GM10266 (cell line): ENCODE measurements at regions not wholly inside any gene's neighbourhood (a gene's known extent, or its start where the extent isn't known, plus 50 kb on each side); places are given as distances from the start of the nearest gene placed in this dataset.
"Not testable (repeated sequence)": the region's sequence is repeated elsewhere in the genome, so short reads cannot be mapped to it uniquely, and the experiment has no call there.

Source experiments
- DNase-seq: peaks from one replicate; pipeline ENCODE4 v3.0.0; 2012; ENCODE audit errors: extremely low spot score
- TF ChIP-seq, protein P1 (sequence below): IDR thresholded peaks from 2 replicates; pipeline ENCODE4 v1.5.1; 2012; ENCODE audit warnings: mild to moderate bottlenecking, low read depth; ENCODE audit not compliant: control insufficient read depth, insufficient read depth; ENCODE audit errors: missing control alignments

DNA sequence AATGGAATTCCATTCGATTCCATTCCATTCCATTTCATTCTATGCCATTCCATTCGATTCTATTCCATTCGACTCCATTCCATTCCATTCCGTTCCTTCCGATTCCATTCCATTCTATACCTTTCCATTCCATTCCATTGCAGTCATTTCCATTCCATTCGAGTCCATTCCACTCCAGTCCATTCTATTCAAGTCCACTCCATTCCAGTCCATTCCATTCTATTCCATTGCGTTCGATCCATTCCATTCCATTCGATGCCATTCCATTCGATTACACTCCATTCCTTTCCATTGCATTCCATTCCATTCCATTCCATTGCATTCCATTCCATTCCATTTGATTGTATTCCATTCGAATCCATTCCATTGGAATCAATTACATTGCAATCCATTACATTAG, 1119.8 kb downstream of the RPIA start:
- TF ChIP-seq, protein P1, sequence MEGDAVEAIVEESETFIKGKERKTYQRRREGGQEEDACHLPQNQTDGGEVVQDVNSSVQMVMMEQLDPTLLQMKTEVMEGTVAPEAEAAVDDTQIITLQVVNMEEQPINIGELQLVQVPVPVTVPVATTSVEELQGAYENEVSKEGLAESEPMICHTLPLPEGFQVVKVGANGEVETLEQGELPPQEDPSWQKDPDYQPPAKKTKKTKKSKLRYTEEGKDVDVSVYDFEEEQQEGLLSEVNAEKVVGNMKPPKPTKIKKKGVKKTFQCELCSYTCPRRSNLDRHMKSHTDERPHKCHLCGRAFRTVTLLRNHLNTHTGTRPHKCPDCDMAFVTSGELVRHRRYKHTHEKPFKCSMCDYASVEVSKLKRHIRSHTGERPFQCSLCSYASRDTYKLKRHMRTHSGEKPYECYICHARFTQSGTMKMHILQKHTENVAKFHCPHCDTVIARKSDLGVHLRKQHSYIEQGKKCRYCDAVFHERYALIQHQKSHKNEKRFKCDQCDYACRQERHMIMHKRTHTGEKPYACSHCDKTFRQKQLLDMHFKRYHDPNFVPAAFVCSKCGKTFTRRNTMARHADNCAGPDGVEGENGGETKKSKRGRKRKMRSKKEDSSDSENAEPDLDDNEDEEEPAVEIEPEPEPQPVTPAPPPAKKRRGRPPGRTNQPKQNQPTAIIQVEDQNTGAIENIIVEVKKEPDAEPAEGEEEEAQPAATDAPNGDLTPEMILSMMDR: no peak
- DNase-seq: no peak

DNA sequence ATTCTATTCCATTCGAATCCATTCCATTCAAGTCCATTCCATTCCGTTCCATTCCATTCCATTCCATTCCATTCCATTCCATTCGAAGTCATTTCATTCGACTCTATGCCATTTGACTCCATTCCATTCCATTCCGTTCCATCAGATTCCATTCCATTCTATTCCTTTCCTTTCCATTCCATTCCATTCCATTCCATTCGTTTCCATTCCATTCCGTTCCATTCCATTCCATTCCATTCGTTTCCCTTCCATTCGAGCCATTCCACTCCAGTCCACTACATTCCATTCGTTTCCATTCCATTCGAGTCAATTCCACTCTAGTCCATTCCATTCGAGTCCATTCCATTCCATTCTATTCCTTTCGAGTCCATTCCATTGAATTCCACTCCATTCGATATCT, 1120.4 kb downstream of the RPIA start:
- DNase-seq: not testable (repeated sequence)

DNA sequence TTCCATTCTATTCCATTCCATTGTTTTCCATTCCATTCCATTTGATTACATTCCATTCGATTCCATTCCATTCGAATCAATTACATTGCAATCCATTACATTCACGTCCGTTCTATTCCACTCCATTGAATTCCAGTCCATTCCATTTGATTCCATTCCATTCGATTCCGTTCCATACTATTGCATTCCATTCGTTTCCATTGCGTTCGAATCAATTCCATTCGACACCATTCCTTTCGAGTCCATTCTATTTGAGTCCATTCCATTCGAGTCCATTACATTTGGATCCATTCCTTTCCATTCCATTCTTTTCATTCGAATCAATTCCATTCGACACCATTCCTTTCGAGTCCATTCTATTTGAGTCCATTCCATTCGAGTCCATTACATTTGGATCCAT, 1122.9 kb downstream of the RPIA start:
- DNase-seq: not testable (repeated sequence)

DNA sequence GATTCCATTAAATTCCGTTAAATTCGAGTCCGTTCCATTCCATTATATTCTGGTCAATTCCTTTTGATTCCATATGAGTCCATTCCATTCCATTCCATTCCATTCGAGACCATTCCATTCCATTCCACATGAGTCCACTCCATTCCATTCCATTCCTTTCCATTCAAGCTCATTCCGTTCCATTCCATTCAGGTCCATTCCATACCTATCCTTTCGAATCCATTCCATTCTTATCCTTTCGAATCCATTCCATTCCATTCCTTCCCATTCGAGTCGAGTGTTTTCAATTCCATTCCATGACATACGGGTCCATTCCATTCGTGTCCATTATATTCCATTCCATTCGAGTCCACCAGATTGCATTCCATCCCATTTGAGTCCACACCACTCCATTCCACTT, 1127.4 kb downstream of the RPIA start:
- TF ChIP-seq, protein P1: no peak
- no peak for DNase-seq

DNA sequence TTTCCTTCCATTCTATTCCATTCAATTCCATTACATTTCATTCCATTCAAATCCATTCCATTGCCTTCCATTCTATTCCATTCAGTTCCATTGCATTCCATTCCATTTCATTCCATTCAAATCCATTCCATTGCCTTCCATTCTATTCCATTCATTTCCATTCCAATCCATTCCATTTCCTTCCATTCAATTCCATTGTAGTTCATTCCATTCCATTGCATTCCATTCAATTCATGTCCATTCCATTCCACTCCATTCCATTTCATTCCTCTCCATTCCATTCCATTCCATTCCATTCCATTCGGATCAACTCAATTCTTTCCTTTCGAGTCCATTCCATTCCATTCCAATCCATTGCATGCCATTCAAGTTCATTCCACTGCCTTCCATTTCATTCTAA, 1128.3 kb downstream of the RPIA start:
- no peak for DNase-seq
- TF ChIP-seq, protein P1: no peak

DNA sequence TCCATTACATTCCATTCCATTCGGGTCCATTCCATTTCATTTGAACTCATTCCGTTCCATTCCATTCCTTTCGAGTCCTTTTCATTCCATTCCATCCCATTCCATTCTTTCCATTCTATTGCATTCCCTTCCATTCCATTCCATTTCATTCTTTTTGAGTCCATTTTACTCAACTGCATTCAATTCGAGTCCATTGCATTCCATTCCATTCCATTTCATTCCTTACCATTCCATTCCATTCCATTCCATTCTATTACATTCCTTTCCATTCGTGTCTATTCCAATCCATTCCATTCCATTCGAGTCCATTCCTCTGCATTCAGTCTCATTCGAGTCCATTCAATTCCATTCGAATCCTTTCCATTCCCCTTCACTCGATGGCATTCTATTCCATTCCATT, 1128.8 kb downstream of the RPIA start:
- TF ChIP-seq, protein P1: no peak
- no peak for DNase-seq

DNA sequence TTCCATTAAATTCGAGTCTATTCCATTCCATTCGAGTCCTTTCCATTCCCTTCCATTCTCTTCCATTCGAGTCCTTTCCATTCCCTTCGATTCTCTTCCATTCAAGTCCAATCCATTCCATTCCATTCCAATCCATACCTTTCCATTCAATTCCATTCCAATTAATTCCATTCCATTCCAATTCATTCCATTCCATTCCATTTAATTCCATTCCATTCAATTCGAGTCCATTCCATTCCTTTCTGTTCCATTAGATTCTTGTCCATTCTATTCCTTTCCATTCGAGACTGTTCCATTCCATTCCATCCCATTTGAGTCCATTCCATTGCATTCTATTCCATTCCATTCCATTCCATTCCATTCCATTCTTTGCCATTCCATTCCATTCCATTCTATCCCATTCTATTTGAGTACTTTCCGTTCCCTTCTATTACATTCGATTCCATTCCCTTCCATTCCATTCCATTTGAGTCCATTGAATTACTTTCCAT, 1130.0 kb downstream of the RPIA start:
- TF ChIP-seq, protein P1: no peak
- DNase-seq: no peak

DNA sequence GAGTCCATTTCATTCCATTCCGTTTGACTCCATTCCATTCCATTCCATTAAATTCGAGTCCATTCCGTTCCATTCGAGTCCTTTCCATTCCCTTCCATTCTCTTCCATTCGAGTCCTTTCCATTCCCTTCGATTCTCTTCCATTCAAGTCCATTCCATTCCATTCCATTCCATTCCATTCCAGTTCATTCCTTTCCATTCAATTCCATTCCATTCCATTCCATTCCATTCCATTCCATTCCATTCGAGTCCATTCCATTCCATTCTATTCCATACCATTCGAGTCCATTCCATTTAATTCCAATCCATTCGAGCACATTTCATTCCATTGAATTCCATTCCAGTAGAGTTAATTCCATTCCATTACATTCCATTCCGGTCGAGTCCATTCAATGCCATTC, 1130.9 kb downstream of the RPIA start:
- DNase-seq: not testable (repeated sequence)

DNA sequence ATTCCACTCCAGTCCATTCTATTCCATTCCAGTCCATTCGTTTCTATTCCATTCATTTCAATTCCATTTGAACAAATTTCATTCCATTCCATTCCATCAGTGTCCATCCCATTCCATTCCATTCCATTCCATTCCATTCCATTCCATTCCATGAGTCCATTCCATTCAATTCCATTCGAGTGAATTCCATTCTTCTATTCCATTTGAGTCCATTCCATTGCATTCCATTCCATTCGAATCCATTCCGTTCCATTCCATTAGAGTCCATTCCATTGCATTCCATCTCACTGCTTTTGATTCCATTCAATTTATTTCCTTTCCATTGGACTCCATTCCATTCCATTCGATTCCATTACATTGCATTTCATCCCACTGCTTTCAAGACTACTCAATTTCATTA, 1132.1 kb downstream of the RPIA start:
- TF ChIP-seq, protein P1: no peak
- no peak for DNase-seq
